Breast epithelium (tissue), 4 donors: ENCODE measurements at regions not wholly inside any gene's neighbourhood (a gene's known extent, or its start where the extent isn't known, plus 50 kb on each side); places are given as distances from the start of the nearest gene placed in this dataset.

Source experiments
- DNase-seq, 2 donors: peaks; one replicate each; pipeline ENCODE4 v3.0.0-alpha.2; 2019; ENCODE audit warnings: low spot score in 2 of 2
- H3K27ac ChIP-seq, 2 donors: fragments of 200-600 bp; sonication (generic) in 1 of 2; one replicate each; pipeline ENCODE4 v1.5.1; 2016 to 2019; ENCODE audit warnings: mild to moderate bottlenecking in 1 of 2
- H3K27me3 ChIP-seq, 2 donors: fragments of 200-600 bp; sonication (generic) in 1 of 2; one replicate each; pipeline versions ENCODE4 v1.5.1 to v1.6.0; 2017 to 2019; ENCODE audit warnings: control low read depth in 1 of 2, mild to moderate bottlenecking in 1 of 2
- H3K36me3 ChIP-seq: fragments of 200-600 bp; one replicate; pipeline ENCODE4 v1.5.1; 2019
- H3K4me1 ChIP-seq, 2 donors: fragments of 200-600 bp; sonication (generic); one replicate each; pipeline ENCODE4 v1.5.1; 2016 to 2019; ENCODE audit warnings: control low read depth in 1 of 2
- H3K4me3 ChIP-seq, 3 donors: fragments of 200-600 bp; sonication (generic); 1 replicate in 2 of 3; 2 replicates in 1 of 3; pipeline ENCODE4 v1.5.1; 2016 to 2019; ENCODE audit warnings: mild to moderate bottlenecking in 3 of 3, moderate library complexity in 2 of 3
- H3K9me3 ChIP-seq, 2 donors: fragments of 200-600 bp; sonication (generic) in 1 of 2; one replicate each; pipeline ENCODE4 v1.5.1; 2016 to 2019; ENCODE audit warnings: control low read depth in 1 of 2
- POLR2A ChIP-seq: fragments of 450-650 bp; IDR thresholded peaks from one replicate; pipeline ENCODE4 v1.6.1; 2016; ENCODE audit warnings: antibody characterized with exemption, mild to moderate bottlenecking, moderate library complexity
- POLR2AphosphoS5 ChIP-seq, 3 donors: sonication (generic); formaldehyde crosslinking; IDR thresholded peaks; one replicate each; pipeline ENCODE4 v1.6.1; 2017; ENCODE audit warnings: antibody characterized with exemption in 3 of 3
- intact Hi-C: fragments of 100-400 bp; cut with DNase I; formaldehyde crosslinking; loops from one replicate; pipeline ENCODE4 v1.15.1; 2023; ENCODE audit warnings: low total_unique reads
- TF ChIP-seq, protein P1 (sequence below), 3 donors: fragments of 450-650 bp; IDR thresholded peaks; one replicate each; pipeline ENCODE4 v1.5.1; 2016 to 2017; ENCODE audit warnings: antibody characterized with exemption in 3 of 3, mild to moderate bottlenecking in 3 of 3, moderate library complexity in 3 of 3

- H3K4me1 ChIP-seq, result no peaks in the 10 kb centered on the region
- H3K27ac ChIP-seq, result no peak overlapping the region
- no peaks in the 10 kb centered on the region for H3K36me3 ChIP-seq
- no peak for DNase-seq
- peaks cover 0 to 1% of the 10 kb centered on the region in 2 donors for H3K9me3 ChIP-seq
- no peak for TF ChIP-seq POLR2A
- TF ChIP-seq POLR2AphosphoS5 (IDR thresholded peaks at IDR 0.05), result no peak
- TF ChIP-seq, protein P1, sequence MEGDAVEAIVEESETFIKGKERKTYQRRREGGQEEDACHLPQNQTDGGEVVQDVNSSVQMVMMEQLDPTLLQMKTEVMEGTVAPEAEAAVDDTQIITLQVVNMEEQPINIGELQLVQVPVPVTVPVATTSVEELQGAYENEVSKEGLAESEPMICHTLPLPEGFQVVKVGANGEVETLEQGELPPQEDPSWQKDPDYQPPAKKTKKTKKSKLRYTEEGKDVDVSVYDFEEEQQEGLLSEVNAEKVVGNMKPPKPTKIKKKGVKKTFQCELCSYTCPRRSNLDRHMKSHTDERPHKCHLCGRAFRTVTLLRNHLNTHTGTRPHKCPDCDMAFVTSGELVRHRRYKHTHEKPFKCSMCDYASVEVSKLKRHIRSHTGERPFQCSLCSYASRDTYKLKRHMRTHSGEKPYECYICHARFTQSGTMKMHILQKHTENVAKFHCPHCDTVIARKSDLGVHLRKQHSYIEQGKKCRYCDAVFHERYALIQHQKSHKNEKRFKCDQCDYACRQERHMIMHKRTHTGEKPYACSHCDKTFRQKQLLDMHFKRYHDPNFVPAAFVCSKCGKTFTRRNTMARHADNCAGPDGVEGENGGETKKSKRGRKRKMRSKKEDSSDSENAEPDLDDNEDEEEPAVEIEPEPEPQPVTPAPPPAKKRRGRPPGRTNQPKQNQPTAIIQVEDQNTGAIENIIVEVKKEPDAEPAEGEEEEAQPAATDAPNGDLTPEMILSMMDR (IDR thresholded peaks at IDR 0.05), result no peak
- peaks cover 0 to 4% of the 10 kb centered on the region in 2 donors for H3K27me3 ChIP-seq
- intact Hi-C loops, result no loop called here
- no peak overlapping the region for H3K4me3 ChIP-seq
Observed at GRCh38 chr11:70743941-70744351, 345.6 kb downstream of the CTTN start.

- DNase-seq, result no peak
- no peak overlapping the region for H3K27ac ChIP-seq
- no peak for TF ChIP-seq POLR2AphosphoS5 (IDR thresholded peaks at IDR 0.05)
- TF ChIP-seq, protein P1 (IDR thresholded peaks at IDR 0.05), result no peak
- no peak for TF ChIP-seq POLR2A
- intact Hi-C loops, result no loop called here
- no peaks in the 10 kb centered on the region for H3K36me3 ChIP-seq
- H3K27me3 ChIP-seq, result peaks cover 0 to 4% of the 10 kb centered on the region in 2 donors
- no peaks in the 10 kb centered on the region for H3K4me1 ChIP-seq
- H3K4me3 ChIP-seq, result no peak overlapping the region
- H3K9me3 ChIP-seq, result peaks cover 0 to 8% of the 10 kb centered on the region in 2 donors
Observed at GRCh38 chr11:70744396-70745185, 346.3 kb downstream of the CTTN start.

DNA sequence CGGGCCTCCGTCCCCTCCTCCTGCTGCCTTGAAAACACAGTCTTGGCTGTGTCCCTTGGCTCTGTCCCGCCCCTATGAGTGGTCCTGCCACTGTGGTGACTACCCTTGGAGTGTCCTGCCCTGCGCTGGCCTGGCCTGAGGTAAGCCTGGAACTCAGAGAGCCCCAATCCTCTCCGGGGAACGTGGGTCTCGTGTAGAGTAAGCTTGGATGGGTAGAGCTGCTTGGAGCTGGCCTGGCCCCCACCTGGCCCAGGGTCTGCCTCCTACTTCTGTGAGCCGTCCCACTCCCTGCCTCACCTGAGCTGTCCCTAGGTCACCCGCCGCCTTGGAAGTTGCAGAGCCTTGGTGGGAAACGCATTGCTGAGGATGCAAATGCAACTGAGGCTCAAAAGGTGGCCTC, 347.1 kb downstream of the CTTN start:
- intact Hi-C loops, result no loop called here
- no peak for TF ChIP-seq POLR2AphosphoS5 (IDR thresholded peaks at IDR 0.05)
- TF ChIP-seq POLR2A, result no peak
- TF ChIP-seq, protein P1 (IDR thresholded peaks at IDR 0.05), result no peak
- H3K27me3 ChIP-seq, result peaks cover 0 to 4% of the 10 kb centered on the region in 2 donors
- no peak overlapping the region for H3K4me3 ChIP-seq
- H3K4me1 ChIP-seq, result no peaks in the 10 kb centered on the region
- DNase-seq, result no peak
- H3K27ac ChIP-seq, result no peak overlapping the region
- no peaks in the 10 kb centered on the region for H3K36me3 ChIP-seq
- H3K9me3 ChIP-seq, result peaks cover 5 to 16% of the 10 kb centered on the region in 2 donors

DNA sequence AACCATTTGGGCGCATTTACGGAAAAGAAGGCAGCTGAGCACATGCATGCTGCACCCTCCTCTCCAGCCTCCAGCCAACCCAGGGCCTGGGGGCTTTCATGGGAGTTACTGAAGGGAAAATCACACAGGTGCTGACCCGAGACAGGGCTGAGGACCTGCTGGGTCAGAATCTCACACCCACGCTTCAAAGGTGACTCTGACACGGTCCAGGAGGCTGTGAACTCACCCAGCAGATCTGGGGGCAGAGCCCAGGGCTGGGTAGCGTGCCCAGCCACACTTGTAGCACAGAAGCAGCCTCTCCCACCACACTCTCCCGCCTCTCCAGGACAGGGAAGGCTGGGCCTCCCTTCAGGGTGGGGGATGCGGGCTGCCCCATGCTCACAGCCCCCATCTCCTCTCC, 347.6 kb downstream of the CTTN start:
- TF ChIP-seq POLR2AphosphoS5 (IDR thresholded peaks at IDR 0.05) (no peak), POLR2A (no peak)
- TF ChIP-seq, protein P1 (IDR thresholded peaks at IDR 0.05), result no peak
- Histone ChIP-seq H3K27ac (no peak overlapping the region), H3K27me3 (peaks cover 0 to 4% of the 10 kb centered on the region in 2 donors), H3K36me3 (no peaks in the 10 kb centered on the region), H3K9me3 (peaks cover 10 to 21% of the 10 kb centered on the region in 2 donors), H3K4me1 (no peaks in the 10 kb centered on the region), H3K4me3 (no peak overlapping the region)
- no peak for DNase-seq
- intact Hi-C loops, result no loop called here

GRCh38 chr11:70746351-70746750, 348.0 kb downstream of the CTTN start:
- peaks cover 10 to 25% of the 10 kb centered on the region in 2 donors for H3K9me3 ChIP-seq
- peaks cover 0 to 4% of the 10 kb centered on the region in 2 donors for H3K27me3 ChIP-seq
- H3K4me1 ChIP-seq, result no peaks in the 10 kb centered on the region
- no peaks in the 10 kb centered on the region for H3K36me3 ChIP-seq
- TF ChIP-seq, protein P1 (IDR thresholded peaks at IDR 0.05), result no peak
- TF ChIP-seq POLR2A (no peak), POLR2AphosphoS5 (IDR thresholded peaks at IDR 0.05) (no peak)
- H3K27ac ChIP-seq, result no peak overlapping the region
- intact Hi-C loops, result no loop called here
- no peak for DNase-seq
- H3K4me3 ChIP-seq, result no peak overlapping the region
